ENCODE measurements at regions not wholly inside any gene's neighbourhood (a gene's known extent, or its start where the extent isn't known, plus 50 kb on each side); places are given as distances from the start of the nearest gene placed in this dataset.

DNA sequence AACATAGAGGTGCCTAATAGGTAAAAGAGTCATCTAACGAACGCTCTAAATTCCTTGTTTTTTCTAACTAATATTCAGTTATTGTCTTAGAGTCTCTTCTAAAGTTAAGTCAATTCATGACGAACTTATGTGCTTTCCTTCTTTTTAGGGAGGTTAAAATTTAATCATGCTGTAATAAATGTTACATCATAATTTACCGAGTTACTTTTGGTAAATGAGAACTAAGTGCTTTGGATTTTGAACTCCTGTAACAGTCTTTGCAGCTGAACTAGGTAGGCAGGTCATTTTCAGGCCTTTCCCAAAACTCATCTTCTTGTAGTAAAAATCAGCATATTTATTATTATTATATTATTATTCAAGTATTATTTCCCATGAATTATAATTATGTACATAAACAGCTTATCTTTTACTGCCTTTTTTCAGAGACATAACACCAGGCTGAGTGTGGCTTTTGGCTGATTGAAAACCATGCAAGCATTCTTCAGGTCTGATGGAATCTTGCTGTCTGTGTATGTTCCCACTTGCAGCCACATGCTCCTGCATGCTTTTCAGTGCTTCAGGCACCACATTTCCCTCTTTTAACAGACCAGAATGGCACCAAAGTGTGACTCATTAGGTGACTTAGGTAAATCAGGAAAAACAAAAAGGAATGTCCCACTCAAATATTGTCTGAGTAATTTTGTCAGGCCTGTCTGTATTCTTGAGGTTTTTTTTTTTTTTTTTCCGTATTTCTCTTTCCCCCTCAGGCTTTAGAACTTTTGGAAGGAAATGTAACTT is 81.0 kb upstream of the CD55 start (continued):
- TF ChIP-seq, protein P1, sequence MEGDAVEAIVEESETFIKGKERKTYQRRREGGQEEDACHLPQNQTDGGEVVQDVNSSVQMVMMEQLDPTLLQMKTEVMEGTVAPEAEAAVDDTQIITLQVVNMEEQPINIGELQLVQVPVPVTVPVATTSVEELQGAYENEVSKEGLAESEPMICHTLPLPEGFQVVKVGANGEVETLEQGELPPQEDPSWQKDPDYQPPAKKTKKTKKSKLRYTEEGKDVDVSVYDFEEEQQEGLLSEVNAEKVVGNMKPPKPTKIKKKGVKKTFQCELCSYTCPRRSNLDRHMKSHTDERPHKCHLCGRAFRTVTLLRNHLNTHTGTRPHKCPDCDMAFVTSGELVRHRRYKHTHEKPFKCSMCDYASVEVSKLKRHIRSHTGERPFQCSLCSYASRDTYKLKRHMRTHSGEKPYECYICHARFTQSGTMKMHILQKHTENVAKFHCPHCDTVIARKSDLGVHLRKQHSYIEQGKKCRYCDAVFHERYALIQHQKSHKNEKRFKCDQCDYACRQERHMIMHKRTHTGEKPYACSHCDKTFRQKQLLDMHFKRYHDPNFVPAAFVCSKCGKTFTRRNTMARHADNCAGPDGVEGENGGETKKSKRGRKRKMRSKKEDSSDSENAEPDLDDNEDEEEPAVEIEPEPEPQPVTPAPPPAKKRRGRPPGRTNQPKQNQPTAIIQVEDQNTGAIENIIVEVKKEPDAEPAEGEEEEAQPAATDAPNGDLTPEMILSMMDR (conservative IDR thresholded peaks at IDR 0.05; ENCODE audit: low read depth, low read length): no peak
